Hepatocyte (in vitro differentiated cells): ENCODE measurements at regions not wholly inside any gene's neighbourhood (a gene's known extent, or its start where the extent isn't known, plus 50 kb on each side); places are given as distances from the start of the nearest gene placed in this dataset.

Source experiments
- DNase-seq: peaks from one replicate; pipeline ENCODE4 v3.0.0-alpha.2; 2016; ENCODE audit warnings: low spot score
- H2AFZ ChIP-seq: fragments of 200-600 bp; sonication (generic); 2 replicates; pipeline ENCODE4 v1.6.0; 2016; ENCODE audit warnings: antibody characterized with exemption, mild to moderate bottlenecking
- H3K27ac ChIP-seq: fragments of 200-600 bp; sonication (generic); 2 replicates; pipeline ENCODE4 v1.5.1; 2016; ENCODE audit warnings: mild to moderate bottlenecking
- H3K27me3 ChIP-seq: fragments of 200-600 bp; sonication (generic); 2 replicates; pipeline ENCODE4 v1.6.1; 2016
- H3K36me3 ChIP-seq: fragments of 200-600 bp; sonication (generic); replicated peaks from 2 replicates; pipeline ENCODE4 v1.5.1; 2016; ENCODE audit warnings: low read depth; ENCODE audit not compliant: insufficient read depth
- H3K4me1 ChIP-seq: fragments of 200-600 bp; sonication (generic); 2 replicates; pipeline ENCODE4 v1.5.1; 2016; ENCODE audit warnings: mild to moderate bottlenecking, moderate library complexity; ENCODE audit not compliant: insufficient read depth
- H3K4me2 ChIP-seq: fragments of 200-600 bp; sonication (generic); 2 replicates; pipeline ENCODE4 v1.6.0; 2016
- H3K4me3 ChIP-seq: fragments of 200-600 bp; sonication (generic); 2 replicates; pipeline ENCODE4 v1.5.1; 2016; ENCODE audit warnings: mild to moderate bottlenecking
- H3K79me2 ChIP-seq: fragments of 200-600 bp; sonication (generic); 2 replicates; pipeline ENCODE4 v1.6.0; 2017; ENCODE audit warnings: mild to moderate bottlenecking
- H3K9me2 ChIP-seq: fragments of 200-600 bp; sonication (generic); replicated peaks from 2 replicates; pipeline ENCODE4 v1.6.0; 2017; ENCODE audit warnings: mild to moderate bottlenecking; ENCODE audit not compliant: insufficient read depth
- H3K9me3 ChIP-seq: fragments of 200-600 bp; sonication (generic); 2 replicates; pipeline ENCODE4 v1.5.1; 2016; ENCODE audit warnings: low read depth, mild to moderate bottlenecking
- H4K20me1 ChIP-seq: fragments of 200-600 bp; sonication (generic); 2 replicates; pipeline ENCODE4 v1.6.0; 2016; ENCODE audit warnings: mild to moderate bottlenecking; ENCODE audit not compliant: insufficient read depth, poor library complexity, severe bottlenecking
- EZH2 ChIP-seq: fragments of 200-600 bp; sonication (generic); IDR thresholded peaks from 2 replicates; pipeline ENCODE4 v1.6.1; 2016; ENCODE audit warnings: antibody characterized with exemption, mild to moderate bottlenecking, borderline replicate concordance
- EZH2phosphoT487 ChIP-seq: fragments of 200-600 bp; sonication (generic); IDR thresholded peaks from one replicate; pipeline ENCODE4 v1.6.1; 2018; ENCODE audit warnings: antibody characterized with exemption, mild to moderate bottlenecking, low read depth, moderate library complexity; ENCODE audit not compliant: unreplicated experiment, severe bottlenecking
- WGBS: methylation state at CpG from one replicate; pipeline ENCODE4 v1.1.6; 2016; ENCODE audit warnings: low lambda C conversion rate; ENCODE audit errors: missing lambda C conversion rate; 5-methylcytosine and 5-hydroxymethylcytosine counted together
- TF ChIP-seq, protein P1 (sequence below): fragments of 200-600 bp; sonication (generic); IDR thresholded peaks from 2 replicates; pipeline ENCODE4 v1.5.1; 2016; ENCODE audit warnings: antibody characterized with exemption, mild to moderate bottlenecking; ENCODE audit not compliant: poor library complexity

DNA sequence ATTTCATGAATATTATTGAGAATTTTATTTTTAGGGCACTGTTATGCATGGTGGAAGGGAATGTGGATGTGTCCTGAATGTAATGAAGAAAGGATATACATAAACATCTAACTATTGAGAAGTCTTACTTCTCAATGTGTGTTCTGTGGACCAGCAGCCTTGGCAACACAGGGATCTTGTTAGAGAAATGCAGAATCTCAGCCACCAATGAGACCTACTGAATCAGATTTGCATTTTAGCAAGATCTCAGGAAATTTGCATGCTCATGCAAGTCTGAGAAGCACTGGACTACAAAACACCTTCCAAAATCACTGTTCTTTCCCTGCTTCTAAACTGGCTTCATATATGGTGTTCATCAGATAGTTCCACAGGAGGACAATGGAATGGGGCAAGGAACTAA is 139.7 kb upstream of the WDFY3 start:
- Histone ChIP-seq H3K9me2 (no peaks in the 10 kb centered on the region), H4K20me1 (no peaks in the 10 kb centered on the region), H2AFZ (no peak overlapping the region), H3K79me2 (no peaks in the 10 kb centered on the region), H3K4me3 (no peak overlapping the region), H3K36me3 (no peaks in the 10 kb centered on the region), H3K27ac (no peak overlapping the region), H3K27me3 (no peaks in the 10 kb centered on the region), H3K4me2 (no peak overlapping the region), H3K9me3 (no peaks in the 10 kb centered on the region), H3K4me1 (peaks cover 2% of the 10 kb centered on the region)
- DNase-seq = no peak
- no peak for TF ChIP-seq EZH2
- TF ChIP-seq, protein P1, sequence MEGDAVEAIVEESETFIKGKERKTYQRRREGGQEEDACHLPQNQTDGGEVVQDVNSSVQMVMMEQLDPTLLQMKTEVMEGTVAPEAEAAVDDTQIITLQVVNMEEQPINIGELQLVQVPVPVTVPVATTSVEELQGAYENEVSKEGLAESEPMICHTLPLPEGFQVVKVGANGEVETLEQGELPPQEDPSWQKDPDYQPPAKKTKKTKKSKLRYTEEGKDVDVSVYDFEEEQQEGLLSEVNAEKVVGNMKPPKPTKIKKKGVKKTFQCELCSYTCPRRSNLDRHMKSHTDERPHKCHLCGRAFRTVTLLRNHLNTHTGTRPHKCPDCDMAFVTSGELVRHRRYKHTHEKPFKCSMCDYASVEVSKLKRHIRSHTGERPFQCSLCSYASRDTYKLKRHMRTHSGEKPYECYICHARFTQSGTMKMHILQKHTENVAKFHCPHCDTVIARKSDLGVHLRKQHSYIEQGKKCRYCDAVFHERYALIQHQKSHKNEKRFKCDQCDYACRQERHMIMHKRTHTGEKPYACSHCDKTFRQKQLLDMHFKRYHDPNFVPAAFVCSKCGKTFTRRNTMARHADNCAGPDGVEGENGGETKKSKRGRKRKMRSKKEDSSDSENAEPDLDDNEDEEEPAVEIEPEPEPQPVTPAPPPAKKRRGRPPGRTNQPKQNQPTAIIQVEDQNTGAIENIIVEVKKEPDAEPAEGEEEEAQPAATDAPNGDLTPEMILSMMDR = no peak
- TF ChIP-seq EZH2phosphoT487 = no peak

DNA sequence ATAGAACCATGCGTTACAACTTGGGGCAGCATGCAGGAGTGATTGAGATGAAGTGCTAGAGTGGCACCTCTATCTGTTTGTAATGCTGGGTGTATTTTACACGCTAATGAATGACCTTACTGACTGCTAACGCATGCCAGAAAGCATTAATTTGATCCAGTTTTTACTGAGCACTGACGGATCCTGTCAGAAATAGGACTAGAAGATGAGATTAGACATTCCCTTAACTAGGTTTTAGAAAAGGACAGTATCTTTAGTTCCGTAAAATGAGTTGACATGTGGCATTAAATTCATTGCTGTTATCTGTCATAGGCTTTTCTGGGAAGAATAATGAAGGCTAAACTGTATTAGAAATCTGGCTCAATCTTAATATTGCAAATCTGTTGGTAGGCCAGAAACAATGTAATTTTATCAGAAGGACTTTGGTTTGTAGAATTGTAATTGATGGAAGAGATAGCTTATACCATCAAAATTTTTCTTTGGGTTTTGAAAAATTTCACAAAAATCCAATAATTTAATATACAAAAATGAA is 140.4 kb upstream of the WDFY3 start:
- Histone ChIP-seq H3K27ac (no peak overlapping the region), H3K27me3 (no peaks in the 10 kb centered on the region), H3K4me1 (peaks cover 2% of the 10 kb centered on the region), H2AFZ (no peak overlapping the region), H3K36me3 (no peaks in the 10 kb centered on the region), H3K9me2 (no peaks in the 10 kb centered on the region), H4K20me1 (no peaks in the 10 kb centered on the region), H3K4me3 (no peak overlapping the region), H3K79me2 (no peaks in the 10 kb centered on the region), H3K9me3 (no peaks in the 10 kb centered on the region), H3K4me2 (no peak overlapping the region)
- TF ChIP-seq, protein P1 = no peak
- TF ChIP-seq EZH2 (no peak), EZH2phosphoT487 (no peak)
- no peak for DNase-seq
- WGBS = 90% methylated on average over 5 of the region's 5 CpGs

DNA sequence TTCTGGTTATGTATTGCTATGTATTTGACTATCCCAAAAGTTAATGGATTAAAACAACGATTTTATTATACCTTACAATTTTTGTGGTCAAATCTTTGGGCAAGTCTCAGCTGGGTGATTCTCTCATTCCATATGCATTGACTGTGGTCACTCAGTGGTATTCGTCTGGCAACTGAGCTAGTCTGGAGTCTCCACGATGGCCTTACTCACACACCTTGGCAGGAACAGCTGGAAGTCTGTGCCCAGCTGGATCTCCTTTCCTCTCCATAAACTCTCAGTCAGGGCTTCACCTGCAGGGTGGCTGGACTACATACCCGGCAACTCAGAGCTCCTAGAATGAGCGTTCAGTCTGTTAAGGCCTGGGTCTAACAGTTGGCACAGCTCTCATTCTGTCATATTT is 141.1 kb upstream of the WDFY3 start:
- H3K9me2 ChIP-seq = no peaks in the 10 kb centered on the region
- no peaks in the 10 kb centered on the region for H3K79me2 ChIP-seq
- H4K20me1 ChIP-seq = no peaks in the 10 kb centered on the region
- H3K9me3 ChIP-seq = no peaks in the 10 kb centered on the region
- no peaks in the 10 kb centered on the region for H3K36me3 ChIP-seq
- DNase-seq = no peak
- WGBS = 78% methylated on average over 5 of the region's 5 CpGs
- H3K4me3 ChIP-seq = no peak overlapping the region
- no peak overlapping the region for H3K4me2 ChIP-seq
- peaks cover 2% of the 10 kb centered on the region for H3K4me1 ChIP-seq
- no peak overlapping the region for H2AFZ ChIP-seq
- no peaks in the 10 kb centered on the region for H3K27me3 ChIP-seq
- TF ChIP-seq, protein P1 = no peak
- no peak for TF ChIP-seq EZH2phosphoT487
- no peak for TF ChIP-seq EZH2
- H3K27ac ChIP-seq = no peak overlapping the region

DNA sequence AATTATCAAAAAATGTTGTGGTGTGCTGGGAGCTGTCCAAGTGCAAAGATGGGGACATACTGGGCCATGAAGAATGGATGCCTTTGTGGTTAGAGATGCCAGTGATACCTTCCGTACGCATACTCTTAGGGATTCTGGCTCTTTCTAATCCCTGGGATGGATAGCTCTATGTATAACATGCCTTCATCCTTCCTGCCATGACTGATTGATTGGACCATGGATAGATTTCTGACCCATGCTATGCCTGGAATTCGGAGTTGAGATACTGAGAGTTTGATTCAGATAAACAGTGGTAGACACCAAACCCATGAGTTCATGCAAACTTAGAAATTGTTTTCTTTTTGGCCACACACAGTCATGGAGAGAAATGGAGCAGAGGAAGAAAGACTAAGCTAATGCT is 147.2 kb upstream of the WDFY3 start:
- Histone ChIP-seq H3K27ac (no peak overlapping the region), H3K9me2 (no peaks in the 10 kb centered on the region), H3K4me1 (no peaks in the 10 kb centered on the region), H3K79me2 (no peaks in the 10 kb centered on the region), H3K27me3 (no peaks in the 10 kb centered on the region), H3K36me3 (no peaks in the 10 kb centered on the region), H3K9me3 (no peaks in the 10 kb centered on the region), H4K20me1 (no peaks in the 10 kb centered on the region), H3K4me2 (no peak overlapping the region), H3K4me3 (no peak overlapping the region), H2AFZ (no peak overlapping the region)
- DNase-seq = no peak
- WGBS = 88% methylated on average over 3 of the region's 3 CpGs
- TF ChIP-seq EZH2 = no peak
- TF ChIP-seq, protein P1 = no peak
- no peak for TF ChIP-seq EZH2phosphoT487
